H9 (cell line): ENCODE measurements at regions not wholly inside any gene's neighbourhood (a gene's known extent, or its start where the extent isn't known, plus 50 kb on each side); places are given as distances from the start of the nearest gene placed in this dataset.
"Not testable (repeated sequence)": the region's sequence is repeated elsewhere in the genome, so short reads cannot be mapped to it uniquely, and the experiment has no call there.

Source experiments
- DNase-seq: peaks from one replicate; pipeline ENCODE4 v3.0.0-alpha.2; 2017
- H2AFZ ChIP-seq: one replicate; pipeline ENCODE4 v1.6.1; 2013; ENCODE audit warnings: mild to moderate bottlenecking, low read length, control low read depth, moderate library complexity
- H2AK5ac ChIP-seq: 2 replicates; pipeline ENCODE4 v1.6.1; 2013; ENCODE audit warnings: low read length, control low read depth, mixed read lengths; ENCODE audit not compliant: insufficient read length
- H2BK120ac ChIP-seq: one replicate; pipeline ENCODE4 v1.6.1; 2013; ENCODE audit warnings: low read depth, mild to moderate bottlenecking, low read length, control low read depth, inconsistent platforms; ENCODE audit not compliant: poor library complexity, severe bottlenecking
- H2BK12ac ChIP-seq: 2 replicates; pipeline ENCODE4 v1.6.1; 2013; ENCODE audit warnings: low read length, control low read depth, mixed read lengths, low read depth; ENCODE audit not compliant: insufficient read length
- H2BK15ac ChIP-seq: 2 replicates; pipeline ENCODE4 v1.6.1; 2013; ENCODE audit warnings: low read depth, low read length, control low read depth
- H2BK20ac ChIP-seq: one replicate; pipeline ENCODE4 v1.6.1; 2013; ENCODE audit warnings: low read depth, mild to moderate bottlenecking, low read length, control low read depth, inconsistent platforms; ENCODE audit not compliant: poor library complexity, severe bottlenecking
- H2BK5ac ChIP-seq: 2 replicates; pipeline ENCODE4 v1.6.1; 2013; ENCODE audit warnings: low read length, control low read depth, mixed read lengths; ENCODE audit not compliant: insufficient read length
- H3K14ac ChIP-seq: 2 replicates; pipeline ENCODE4 v1.6.1; 2013; ENCODE audit warnings: low read length, control low read depth; ENCODE audit not compliant: insufficient read depth
- H3K18ac ChIP-seq: 2 replicates; pipeline ENCODE4 v1.6.1; 2013; ENCODE audit warnings: low read depth, mild to moderate bottlenecking, mixed read lengths, low read length, control low read depth; ENCODE audit not compliant: insufficient read length
- H3K23ac ChIP-seq: 2 replicates; pipeline ENCODE4 v1.6.1; 2013; ENCODE audit warnings: low read length, control low read depth, mixed read lengths, low read depth; ENCODE audit not compliant: insufficient read length
- H3K23me2 ChIP-seq: 2 replicates; pipeline ENCODE4 v1.6.1; 2013; ENCODE audit warnings: low read depth, mild to moderate bottlenecking, mixed read lengths, low read length, control low read depth; ENCODE audit not compliant: insufficient read length, poor library complexity, severe bottlenecking
- H3K27ac ChIP-seq: 2 replicates; pipeline ENCODE4 v1.5.1; 2013; ENCODE audit warnings: low read length, control low read depth, mixed read lengths, low read depth; ENCODE audit not compliant: insufficient read length
- H3K27me3 ChIP-seq: 2 replicates; pipeline ENCODE4 v1.6.1; 2013; ENCODE audit warnings: low read length, control low read depth, inconsistent platforms; ENCODE audit not compliant: insufficient read depth
- H3K4ac ChIP-seq: 2 replicates; pipeline ENCODE4 v1.6.1; 2013; ENCODE audit warnings: low read depth, mild to moderate bottlenecking, control low read depth, inconsistent platforms, low read length, moderate library complexity
- H3K4me1 ChIP-seq: 2 replicates; pipeline ENCODE4 v1.6.1; 2013; ENCODE audit warnings: low read length, control low read depth, inconsistent platforms; ENCODE audit not compliant: insufficient read depth
- H3K4me2 ChIP-seq: 2 replicates; pipeline ENCODE4 v1.6.1; 2013; ENCODE audit warnings: low read length, control low read depth, mixed read lengths; ENCODE audit not compliant: insufficient read length, insufficient read depth
- H3K56ac ChIP-seq: 2 replicates; pipeline ENCODE4 v1.6.1; 2013; ENCODE audit warnings: low read depth, mild to moderate bottlenecking, mixed read lengths, low read length, control low read depth; ENCODE audit not compliant: insufficient read length
- H3K79me1 ChIP-seq: 2 replicates; pipeline ENCODE4 v1.6.1; 2013; ENCODE audit warnings: low read depth, mild to moderate bottlenecking, moderate library complexity, low read length, control low read depth, inconsistent platforms; ENCODE audit not compliant: insufficient read depth, poor library complexity, severe bottlenecking
- H3K79me2 ChIP-seq: 2 replicates; pipeline ENCODE4 v1.6.1; 2013; ENCODE audit warnings: low read length, control low read depth, inconsistent platforms; ENCODE audit not compliant: insufficient read depth
- H3K9ac ChIP-seq: 2 replicates; pipeline ENCODE4 v1.6.1; 2013; ENCODE audit warnings: low read length, control low read depth, mixed read lengths; ENCODE audit not compliant: insufficient read length; ENCODE audit errors: extremely low read depth
- H3K9me3 ChIP-seq: one replicate; pipeline ENCODE4 v1.6.1; 2013; ENCODE audit warnings: low read depth, low read length, inconsistent platforms; ENCODE audit not compliant: control insufficient read depth
- H3T11ph ChIP-seq: one replicate; pipeline ENCODE4 v1.6.1; 2013; ENCODE audit warnings: mild to moderate bottlenecking, low read length, control low read depth, inconsistent platforms
- H4K20me1 ChIP-seq: one replicate; pipeline ENCODE4 v1.6.1; 2013; ENCODE audit not compliant: control insufficient read depth, insufficient read length, insufficient read depth
- H4K5ac ChIP-seq: 2 replicates; pipeline ENCODE4 v1.6.1; 2013; ENCODE audit warnings: low read depth, mild to moderate bottlenecking, mixed read lengths, low read length, control low read depth; ENCODE audit not compliant: insufficient read length
- H4K8ac ChIP-seq: replicated peaks from 2 replicates; pipeline ENCODE4 v1.6.1; 2013; ENCODE audit warnings: low read length, control low read depth, mixed read lengths, low read depth; ENCODE audit not compliant: insufficient read length
- H4K91ac ChIP-seq: 2 replicates; pipeline ENCODE4 v1.6.1; 2013; ENCODE audit warnings: low read depth, mild to moderate bottlenecking, moderate library complexity, mixed read lengths, low read length, control low read depth; ENCODE audit not compliant: insufficient read length
- H3K27ac Mint-ChIP-seq, 3 experiments: 2 replicates in 2 of 3; 3 replicates in 1 of 3; pipeline ENCODE4 v1.8.0; 2020 to 2021; ENCODE audit warnings: mixed read lengths in 3 of 3, mild to moderate bottlenecking in 1 of 3, moderate library complexity in 1 of 3
- H3K27me3 Mint-ChIP-seq: 2 replicates; pipeline ENCODE4 v1.8.0; 2021; ENCODE audit warnings: low read depth, mild to moderate bottlenecking, moderate library complexity, mixed read lengths
- H3K36me3 Mint-ChIP-seq, 3 experiments: 2 replicates in 2 of 3; 3 replicates in 1 of 3; pipeline ENCODE4 v1.8.0; 2020 to 2021; ENCODE audit warnings: low read depth in 3 of 3, mixed read lengths in 3 of 3; ENCODE audit not compliant: insufficient read depth in 1 of 3
- H3K4me1 Mint-ChIP-seq, 2 experiments: 2 replicates each; pipeline ENCODE4 v1.8.0; 2020; ENCODE audit warnings: mixed read lengths in 2 of 2
- H3K4me3 Mint-ChIP-seq, 2 experiments: 2 replicates in 1 of 2; 3 replicates in 1 of 2; pipeline ENCODE4 v1.8.0; 2020 to 2021; ENCODE audit warnings: mild to moderate bottlenecking in 2 of 2, mixed read lengths in 2 of 2, moderate library complexity in 1 of 2
- H3K9me3 Mint-ChIP-seq, 2 experiments: 2 replicates in 1 of 2; 3 replicates in 1 of 2; pipeline ENCODE4 v1.8.0; 2020; ENCODE audit warnings: mild to moderate bottlenecking in 2 of 2, mixed read lengths in 2 of 2, moderate library complexity in 1 of 2
- CTCF ChIP-seq: fragments of 200-600 bp; sonication (generic); conservative IDR thresholded peaks from 3 replicates; pipeline ENCODE4 v1.8.0; 2021; ENCODE audit warnings: antibody characterized with exemption, mild to moderate bottlenecking
- WGBS: extraction: QIAGEN DNeasy Blood & Tissue Kit; methylation state at CpG from one replicate; pipeline ENCODE4 v1.1.7; 2013; ENCODE audit warnings: missing lambda C conversion rate, low lambda C conversion rate, mixed read lengths; ENCODE audit not compliant: insufficient read length; ENCODE audit errors: extremely low coverage; 5-methylcytosine and 5-hydroxymethylcytosine counted together

GRCh38 chr12:24625103-24625502 is 323.8 kb downstream of the BCAT1 start:
- no peak overlapping the region for H2BK15ac ChIP-seq
- DNase-seq = no peak

GRCh38 chr12:24619954-24620353 is 328.9 kb downstream of the BCAT1 start:
- no CpG with 5 or more reads among the region's 6 CpGs for WGBS
- H3K14ac ChIP-seq, H3K79me2 ChIP-seq, H4K91ac ChIP-seq, H3T11ph ChIP-seq, H2BK5ac ChIP-seq, H3K9me3 ChIP-seq, H3K23me2 ChIP-seq, H3K79me1 ChIP-seq, H3K27ac Mint-ChIP-seq, H3K18ac ChIP-seq, DNase-seq, H3K4me2 ChIP-seq, H3K56ac ChIP-seq, H2BK20ac ChIP-seq, H3K9me3 Mint-ChIP-seq, H2AK5ac ChIP-seq, H3K23ac ChIP-seq, H2BK15ac ChIP-seq, H3K27ac ChIP-seq, H3K9ac ChIP-seq, H3K27me3 Mint-ChIP-seq, H4K20me1 ChIP-seq, H2BK12ac ChIP-seq, H3K4ac ChIP-seq, H4K8ac ChIP-seq, H2BK120ac ChIP-seq, H3K36me3 Mint-ChIP-seq, H3K4me3 Mint-ChIP-seq, H2AFZ ChIP-seq, H3K4me1 ChIP-seq, H4K5ac ChIP-seq, H3K27me3 ChIP-seq: not testable (repeated sequence)
- peaks cover 16 to 17% of the 10 kb centered on the region in 2 experiments for H3K4me1 Mint-ChIP-seq

More at GRCh38 chr12:24625103-24625502, 323.8 kb downstream of the BCAT1 start:
- Histone ChIP-seq H2AFZ (no peak overlapping the region), H3K4me2 (no peak overlapping the region), H2AK5ac (no peak overlapping the region), H4K91ac (no peak overlapping the region), H3K27me3 (no peaks in the 10 kb centered on the region), H3K23ac (no peak overlapping the region), H2BK120ac (no peak overlapping the region), H3K4me1 (no peaks in the 10 kb centered on the region), H3T11ph (no peak overlapping the region), H4K5ac (no peak overlapping the region), H3K9me3 (no peaks in the 10 kb centered on the region), H2BK12ac (no peak overlapping the region), H4K8ac (no peak overlapping the region), H3K23me2 (no peaks in the 10 kb centered on the region), H2BK20ac (no peak overlapping the region), H3K27ac (no peak overlapping the region), H3K56ac (no peak overlapping the region), H2BK5ac (no peak overlapping the region), H3K14ac (no peak overlapping the region), H3K79me1 (no peaks in the 10 kb centered on the region), H3K79me2 (no peaks in the 10 kb centered on the region), H3K4ac (no peak overlapping the region), H4K20me1 (no peaks in the 10 kb centered on the region), H3K9ac (no peak overlapping the region), H3K18ac (no peak overlapping the region)
- H3K4me1 Mint-ChIP-seq = peaks cover 2 to 7% of the 10 kb centered on the region in 2 experiments; a peak in 3 of 4 replicates
- no peak overlapping the region for H3K27ac Mint-ChIP-seq
- peaks cover 5 to 6% of the 10 kb centered on the region in 2 experiments; a peak in 3 of 5 replicates for H3K9me3 Mint-ChIP-seq
- no peaks in the 10 kb centered on the region for H3K27me3 Mint-ChIP-seq
- H3K4me3 Mint-ChIP-seq = no peak overlapping the region
- TF ChIP-seq CTCF = no peak
- peaks cover 0 to 2% (median 0%) of the 10 kb centered on the region in 3 experiments; a peak in 1 of 7 replicates for H3K36me3 Mint-ChIP-seq
- WGBS = no CpG with 5 or more reads among the region's 2 CpGs
